Ishikawa (cell line): ENCODE measurements at regions not wholly inside any gene's neighbourhood (a gene's known extent, or its start where the extent isn't known, plus 50 kb on each side); places are given as distances from the start of the nearest gene placed in this dataset.

ENCODE experiments used
- CEBPB ChIP-seq: IDR thresholded peaks from 2 replicates; pipeline ENCODE4 v1.6.1; 2012
- CREB1 ChIP-seq: IDR thresholded peaks from 2 replicates; pipeline ENCODE4 v1.6.1; 2012; ENCODE audit warnings: low read depth
- EGR1 ChIP-seq: IDR thresholded peaks from 2 replicates; pipeline ENCODE4 v1.6.1; 2012
- EP300 ChIP-seq: IDR thresholded peaks from 2 replicates; pipeline ENCODE4 v1.6.1; 2012; ENCODE audit warnings: borderline replicate concordance
- FOXM1 ChIP-seq: IDR thresholded peaks from 2 replicates; pipeline ENCODE4 v1.6.1; 2012; ENCODE audit warnings: low read depth, borderline replicate concordance
- MAX ChIP-seq: IDR thresholded peaks from 2 replicates; pipeline ENCODE4 v1.6.1; 2012
- NFIC ChIP-seq: IDR thresholded peaks from 2 replicates; pipeline ENCODE4 v1.6.1; 2012
- RAD21 ChIP-seq: IDR thresholded peaks from 2 replicates; pipeline ENCODE4 v1.6.1; 2012; ENCODE audit warnings: low read depth
- TAF1 ChIP-seq: IDR thresholded peaks from 2 replicates; pipeline ENCODE4 v1.6.1; 2012; ENCODE audit warnings: low read depth, mild to moderate bottlenecking
- TCF12 ChIP-seq: IDR thresholded peaks from 2 replicates; pipeline ENCODE4 v1.6.1; 2012; ENCODE audit warnings: low read depth
- TEAD4 ChIP-seq: IDR thresholded peaks from 2 replicates; pipeline ENCODE4 v1.6.1; 2012
- USF1 ChIP-seq: IDR thresholded peaks from 2 replicates; pipeline ENCODE4 v1.6.1; 2012
- YY1 ChIP-seq: IDR thresholded peaks from 2 replicates; pipeline ENCODE4 v1.6.1; 2012; ENCODE audit warnings: low read depth
- ZBTB7A ChIP-seq: IDR thresholded peaks from 2 replicates; pipeline ENCODE4 v1.6.1; 2012; ENCODE audit warnings: low read depth
- TF ChIP-seq, protein P1 (sequence below): IDR thresholded peaks from 2 replicates; pipeline ENCODE4 v1.6.1; 2012; ENCODE audit warnings: low read depth, mild to moderate bottlenecking

DNA sequence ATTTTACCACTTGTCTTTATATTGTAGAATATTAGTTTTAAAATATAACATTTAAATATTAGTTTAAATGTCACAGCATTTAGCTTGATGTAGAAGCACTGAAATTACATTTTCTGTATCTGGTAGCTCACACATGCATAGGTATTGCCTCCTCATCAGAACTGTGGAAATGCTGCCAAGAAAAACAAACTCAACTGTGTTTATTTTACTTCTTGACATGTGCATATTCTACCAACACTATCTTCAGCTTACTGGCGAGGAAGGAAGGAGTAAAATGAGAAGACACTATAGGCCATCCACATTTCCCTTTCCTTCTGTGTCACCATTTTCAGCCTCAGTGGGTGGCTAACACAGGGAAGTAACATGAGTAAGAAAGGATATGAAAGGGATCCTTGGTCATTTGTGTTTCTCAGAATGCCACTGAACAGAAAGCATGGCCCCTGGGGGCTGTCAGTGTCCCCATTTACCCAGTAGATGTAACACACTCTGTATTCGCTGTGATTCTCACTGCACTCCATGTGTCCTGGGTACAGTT lies 81.0 kb upstream of the HTR4 start:
- TF ChIP-seq TAF1 (no peak), USF1 (no peak), EGR1 (no peak), MAX (no peak), RAD21 (no peak), CREB1 (no peak), TCF12 (no peak), EP300 (no peak), NFIC (no peak), ZBTB7A (no peak), CEBPB (no peak), FOXM1 (no peak), TEAD4 (no peak), YY1 (no peak)
- TF ChIP-seq, protein P1, sequence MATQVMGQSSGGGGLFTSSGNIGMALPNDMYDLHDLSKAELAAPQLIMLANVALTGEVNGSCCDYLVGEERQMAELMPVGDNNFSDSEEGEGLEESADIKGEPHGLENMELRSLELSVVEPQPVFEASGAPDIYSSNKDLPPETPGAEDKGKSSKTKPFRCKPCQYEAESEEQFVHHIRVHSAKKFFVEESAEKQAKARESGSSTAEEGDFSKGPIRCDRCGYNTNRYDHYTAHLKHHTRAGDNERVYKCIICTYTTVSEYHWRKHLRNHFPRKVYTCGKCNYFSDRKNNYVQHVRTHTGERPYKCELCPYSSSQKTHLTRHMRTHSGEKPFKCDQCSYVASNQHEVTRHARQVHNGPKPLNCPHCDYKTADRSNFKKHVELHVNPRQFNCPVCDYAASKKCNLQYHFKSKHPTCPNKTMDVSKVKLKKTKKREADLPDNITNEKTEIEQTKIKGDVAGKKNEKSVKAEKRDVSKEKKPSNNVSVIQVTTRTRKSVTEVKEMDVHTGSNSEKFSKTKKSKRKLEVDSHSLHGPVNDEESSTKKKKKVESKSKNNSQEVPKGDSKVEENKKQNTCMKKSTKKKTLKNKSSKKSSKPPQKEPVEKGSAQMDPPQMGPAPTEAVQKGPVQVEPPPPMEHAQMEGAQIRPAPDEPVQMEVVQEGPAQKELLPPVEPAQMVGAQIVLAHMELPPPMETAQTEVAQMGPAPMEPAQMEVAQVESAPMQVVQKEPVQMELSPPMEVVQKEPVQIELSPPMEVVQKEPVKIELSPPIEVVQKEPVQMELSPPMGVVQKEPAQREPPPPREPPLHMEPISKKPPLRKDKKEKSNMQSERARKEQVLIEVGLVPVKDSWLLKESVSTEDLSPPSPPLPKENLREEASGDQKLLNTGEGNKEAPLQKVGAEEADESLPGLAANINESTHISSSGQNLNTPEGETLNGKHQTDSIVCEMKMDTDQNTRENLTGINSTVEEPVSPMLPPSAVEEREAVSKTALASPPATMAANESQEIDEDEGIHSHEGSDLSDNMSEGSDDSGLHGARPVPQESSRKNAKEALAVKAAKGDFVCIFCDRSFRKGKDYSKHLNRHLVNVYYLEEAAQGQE = no peak

DNA sequence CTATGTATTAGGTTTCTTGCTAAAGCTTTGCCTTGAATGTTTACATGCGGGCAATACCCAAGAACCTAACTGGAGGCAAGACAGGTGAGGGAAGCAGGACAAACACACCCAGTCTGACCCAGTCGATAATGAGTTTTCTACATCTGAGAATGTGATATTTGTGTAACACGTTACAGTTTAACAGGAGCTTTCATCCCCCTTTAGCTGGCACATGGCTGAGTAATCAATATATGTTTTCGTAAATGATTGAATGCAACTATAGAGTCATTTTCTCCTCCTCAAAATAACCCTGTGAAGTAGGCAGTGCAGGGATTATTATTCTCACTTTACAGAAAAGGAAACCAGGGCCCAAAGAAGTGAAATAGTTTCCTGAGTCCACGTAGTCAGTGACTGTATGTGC lies 84.7 kb upstream of the HTR4 start:
- TF ChIP-seq CEBPB (no peak), TCF12 (no peak), EP300 (no peak), USF1 (no peak), EGR1 (no peak), FOXM1 (no peak), RAD21 (no peak), NFIC (no peak), YY1 (no peak), TAF1 (no peak)
- TF ChIP-seq, protein P1 = no peak

- no peak for TF ChIP-seq MAX
- no peak for TF ChIP-seq YY1
- TF ChIP-seq RAD21 = no peak
- TF ChIP-seq USF1 = no peak
- TF ChIP-seq ZBTB7A = no peak
- no peak for TF ChIP-seq TEAD4
- no peak for TF ChIP-seq NFIC
- TF ChIP-seq, protein P1 = no peak
- no peak for TF ChIP-seq TAF1
- no peak for TF ChIP-seq FOXM1
- no peak for TF ChIP-seq EP300
Observed at GRCh38 chr5:148739524-148739923, 85.2 kb upstream of the HTR4 start.

- TF ChIP-seq, protein P1 = no peak
Observed at GRCh38 chr5:148740079-148740858, 85.9 kb upstream of the HTR4 start.
